K562 (cell line): ENCODE measurements at regions not wholly inside any gene's neighbourhood (a gene's known extent, or its start where the extent isn't known, plus 50 kb on each side); places are given as distances from the start of the nearest gene placed in this dataset.
"Not testable (repeated sequence)": the region's sequence is repeated elsewhere in the genome, so short reads cannot be mapped to it uniquely, and the experiment has no call there.

Source experiments
- ATAC-seq: fragments of 200-7000 bp; cut with Tn5 transposase; 3 replicates; pipeline ENCODE4 v1.9.1; 2020; ENCODE audit warnings: moderate library complexity
- BruUV-seq: library from RNA; stranded (reverse); fragments of 400-500 nt; replicated peaks from 2 replicates; lab custom pipeline; 2021; lab: Mats Ljungman, UMichigan
- CTCF ChIA-PET: fragments of 300-600 bp; formaldehyde crosslinking; extraction: SDS; loops from one replicate; lab custom pipeline; 2021; ENCODE audit warnings: low intra/inter-chr PET ratio; lab: Yijun Ruan, JAX
- POLR2A ChIA-PET: fragments of 300-600, 350-650 bp; sonication (Branson Sonifier 250); formaldehyde crosslinking; extraction: SDS; loops from one replicate; lab custom pipeline; 2021; ENCODE audit warnings: antibody characterized with exemption, inconsistent platforms; lab: Yijun Ruan, JAX
- DNase-seq, 4 experiments: peaks; one replicate each; pipeline versions ENCODE4 v3.0.0 to v3.0.0-alpha.2; 2011 to 2018; ENCODE audit warnings: low spot score in 3 of 4, mixed read lengths in 3 of 4; ENCODE audit errors: extremely low read depth in 1 of 4
- FAIRE-seq: peaks from 2 replicates; lab custom pipeline; 2011; peaks lifted over from hg19 to GRCh38; lab: Jason Lieb, UNC
- H2AFZ ChIP-seq: 2 replicates; pipeline ENCODE4 v1.6.0; 2011; ENCODE audit warnings: low read depth, low read length, control low read depth, inconsistent platforms
- H3K27ac ChIP-seq: fragments of 200-600 bp; 3 replicates; pipeline ENCODE4 v1.8.0; 2011; ENCODE audit warnings: low read depth, mild to moderate bottlenecking, control low read depth, inconsistent platforms, low read length, moderate library complexity, mixed read lengths; ENCODE audit errors: extremely low read depth
- H3K27me3 ChIP-seq, 2 experiments: fragments of 300-600 bp in 1 of 2; 2 replicates in 1 of 2; 3 replicates in 1 of 2; pipeline versions ENCODE4 v1.6.0 to v1.8.0; 2011; ENCODE audit warnings: inconsistent platforms in 2 of 2, low read length in 2 of 2, mild to moderate bottlenecking in 1 of 2, mixed read lengths in 1 of 2, moderate library complexity in 1 of 2; ENCODE audit not compliant: control insufficient read depth in 2 of 2, insufficient read depth in 2 of 2
- H3K36me3 ChIP-seq: fragments of 300-600 bp; 3 replicates; pipeline ENCODE4 v1.8.0; 2011; ENCODE audit warnings: mild to moderate bottlenecking, low read length, inconsistent platforms; ENCODE audit not compliant: control insufficient read depth, insufficient read depth
- H3K4me1 ChIP-seq, 2 experiments: fragments of 200-600 bp in 1 of 2; replicated peaks in 1 of 2; 2 replicates in 1 of 2; 3 replicates in 1 of 2; pipeline versions ENCODE4 v1.5.1 to v1.8.0; 2011; ENCODE audit warnings: inconsistent platforms in 2 of 2, low read length in 2 of 2, mild to moderate bottlenecking in 1 of 2, mixed read lengths in 1 of 2, moderate library complexity in 1 of 2; ENCODE audit not compliant: control insufficient read depth in 2 of 2, insufficient read depth in 2 of 2
- H3K4me2 ChIP-seq: 2 replicates; pipeline ENCODE4 v1.6.1; 2011; ENCODE audit warnings: low read length, control low read depth, inconsistent platforms, mixed read lengths; ENCODE audit not compliant: insufficient read depth
- H3K4me3 ChIP-seq: fragments of 200-600 bp; sonication (generic), shearing (Covaris generic); 2 replicates; pipeline ENCODE4 v1.5.1; 2016; ENCODE audit warnings: control low read depth, inconsistent platforms
- H3K79me2 ChIP-seq: fragments of 200-600 bp; 3 replicates; pipeline ENCODE4 v1.8.0; 2011; ENCODE audit warnings: low read length, inconsistent platforms; ENCODE audit not compliant: control insufficient read depth, insufficient read depth
- H3K9ac ChIP-seq, 2 experiments: 2 replicates each; pipeline versions ENCODE4 v1.6.0 to v1.6.1; 2011; ENCODE audit warnings: low read depth in 2 of 2, low read length in 2 of 2, control low read depth in 1 of 2, inconsistent platforms in 1 of 2, mild to moderate bottlenecking in 1 of 2, mixed read lengths in 1 of 2; ENCODE audit not compliant: insufficient read depth in 1 of 2
- H3K9me1 ChIP-seq: one replicate; pipeline ENCODE4 v1.6.0; 2011; ENCODE audit warnings: inconsistent platforms, mild to moderate bottlenecking, low read length, moderate library complexity; ENCODE audit not compliant: control insufficient read depth, insufficient read depth
- H3K9me3 ChIP-seq: replicated peaks from 2 replicates; pipeline ENCODE4 v1.5.1; 2011; ENCODE audit warnings: low read depth, low read length, inconsistent platforms; ENCODE audit not compliant: control insufficient read depth, insufficient read depth
- H4K20me1 ChIP-seq: replicated peaks from 2 replicates; pipeline ENCODE4 v1.6.1; 2011; ENCODE audit warnings: low read length, inconsistent platforms, mixed read lengths; ENCODE audit not compliant: control insufficient read depth, insufficient read depth
- RBM25 ChIP-seq: fragments of 200-400 bp; formaldehyde crosslinking; IDR thresholded peaks from 2 replicates; pipeline ENCODE4 v1.6.1; 2018; ENCODE audit warnings: low read length, low read depth, moderate library complexity; ENCODE audit not compliant: severe bottlenecking
- ZNF445 ChIP-seq: fragments of 250-450 bp; sonication (Bioruptor Pico); IDR thresholded peaks from 2 replicates; pipeline ENCODE4 v1.4.0; 2020; ENCODE audit warnings: low read depth, mild to moderate bottlenecking, moderate library complexity
- WGBS: fragments of 100-300 bp; shearing (Covaris generic); methylation state at CpG from one replicate; pipeline ENCODE4 v1.1.6; 2016; ENCODE audit warnings: low coverage, mixed read lengths; ENCODE audit not compliant: insufficient coverage; ENCODE audit errors: missing lambda C conversion rate; 5-methylcytosine and 5-hydroxymethylcytosine counted together
- in situ Hi-C: fragments of 300-500 bp; cut with MboI; formaldehyde crosslinking; loops from 4 replicates; pipeline ENCODE4 v1.15.0; 2018; ENCODE audit warnings: inconsistent platforms, mixed read lengths
- intact Hi-C: fragments of 100-400 bp; cut with micrococcal nuclease; formaldehyde crosslinking; loops from 2 replicates; pipeline ENCODE4 v1.14.2; 2022

GRCh38 chr2:121069434-121069969, 215.5 kb downstream of the TFCP2L1 start:
- TF ChIP-seq ZNF445, result no peak
- TF ChIP-seq RBM25, result peak; percentile 73
- CTCF ChIA-PET, result interaction anchor here (2.4 kb wide), 1 partner anchor 374 kb away, joined by 29 read pairs; no protein-coding TSS in a partner anchor

GRCh38 chr2:121070061-121070460, 214.9 kb downstream of the TFCP2L1 start:
- H3K79me2 ChIP-seq, H3K4me2 ChIP-seq, H3K9ac ChIP-seq, in situ Hi-C loops, FAIRE-seq, H3K36me3 ChIP-seq, POLR2A ChIA-PET, H3K9me1 ChIP-seq, H3K4me3 ChIP-seq, DNase-seq, H3K27ac ChIP-seq, ATAC-seq, H2AFZ ChIP-seq, H3K9me3 ChIP-seq, BruUV-seq: not testable (repeated sequence)
- CTCF ChIA-PET, result interaction anchor here (2.4 kb wide), 1 partner anchor 375 kb away, joined by 29 read pairs; no protein-coding TSS in a partner anchor
- WGBS, result 0% methylated on average over 11 of the region's 11 CpGs
- peaks cover 18% of the 10 kb centered on the region for H4K20me1 ChIP-seq
- peaks cover 0 to 10% of the 10 kb centered on the region in 2 experiments; a peak in 2 of 5 replicates for H3K4me1 ChIP-seq
- intact Hi-C loops, result loop anchor here (10.0 kb wide), 1 partner anchor 185 kb away; no protein-coding TSS in a partner anchor
- H3K27me3 ChIP-seq, result peaks cover 0 to 52% of the 10 kb centered on the region in 2 experiments; a peak in 4 of 5 replicates

More at GRCh38 chr2:121069434-121069969, 215.5 kb downstream of the TFCP2L1 start:
- H3K9me3 ChIP-seq, result no peaks in the 10 kb centered on the region
- H2AFZ ChIP-seq, result no peak overlapping the region
- under 1% methylated on average over 18 of the region's 18 CpGs for WGBS
- FAIRE-seq (no peak), DNase-seq (no peak), ATAC-seq (no peak)
- peaks cover 0 to 57% of the 10 kb centered on the region in 2 experiments; a peak in 4 of 5 replicates for H3K27me3 ChIP-seq
- H4K20me1 ChIP-seq, result peaks cover 16% of the 10 kb centered on the region
- H3K9me1 ChIP-seq, result peaks cover 2% of the 10 kb centered on the region
- H3K4me2 ChIP-seq, result no peak overlapping the region
- no TSS peak for BruUV-seq
- intact Hi-C loops (loop anchor here (5.0 kb wide), 1 partner anchor 117 kb away; no protein-coding TSS in a partner anchor), in situ Hi-C loops (no loop called here)
- POLR2A ChIA-PET, result no interaction called here
- H3K4me1 ChIP-seq, result peaks cover 0 to 9% of the 10 kb centered on the region in 2 experiments; a peak in 2 of 5 replicates
- H3K9ac ChIP-seq, result no peak overlapping the region
- H3K79me2 ChIP-seq, result no peaks in the 10 kb centered on the region
- no peaks in the 10 kb centered on the region for H3K36me3 ChIP-seq
- H3K27ac ChIP-seq, result no peak overlapping the region
- no peak overlapping the region for H3K4me3 ChIP-seq
